ENCODE measurements at regions not wholly inside any gene's neighbourhood (a gene's known extent, or its start where the extent isn't known, plus 50 kb on each side); places are given as distances from the start of the nearest gene placed in this dataset.

- CTCF ChIA-PET, result no interaction called here
- H3K27me3 ChIP-seq (ENCODE audit: control insufficient read depth in 1 of 2, insufficient read depth in 2 of 2, low read length in 2 of 2), result peaks cover 8 to 12% of the 10 kb centered on the region in 2 experiments
- no peaks in the 10 kb centered on the region for H3K9me3 ChIP-seq (ENCODE audit: control insufficient read depth in 1 of 2, insufficient read depth in 1 of 2, low read length in 2 of 2)
- Mint-ChIP-seq H3K27me3 (peaks cover 38% of the 10 kb centered on the region), H3K9me3 (peaks cover 2% of the 10 kb centered on the region), H3K4me1 (ENCODE audit: low read depth) (no peaks in the 10 kb centered on the region), H3K27ac (no peak overlapping the region), H3K36me3 (ENCODE audit: low read depth) (no peaks in the 10 kb centered on the region), H3K4me3 (no peak overlapping the region)
- H3K27ac ChIP-seq (ENCODE audit: low read depth in 1 of 2, low read length in 2 of 2), result no peak overlapping the region
- no peak overlapping the region for H3K4me3 ChIP-seq (ENCODE audit: low read length)
- no peaks in the 10 kb centered on the region for H3K4me1 ChIP-seq (ENCODE audit: insufficient read depth, low read length)
- DNase-seq (peak in 1 of 14 experiments; percentile 6), ATAC-seq (ENCODE audit: poor library complexity) (no peak)
- no peak for TF ChIP-seq CTCF (IDR thresholded peaks at IDR 0.05)
- intact Hi-C loops (cut with DNase I, micrococcal nuclease), result no loop called here
- no peaks in the 10 kb centered on the region for H3K36me3 ChIP-seq (ENCODE audit: insufficient read depth, low read length)
- POLR2A ChIA-PET, result no interaction called here
Measured at GRCh38 chr18:51621113-51621863, 423.8 kb upstream of the MEX3C start.

- H3K4me3 ChIP-seq (ENCODE audit: low read length), result no peak overlapping the region
- ChIA-PET CTCF (no interaction called here), POLR2A (interaction anchor here (0.6 kb wide), 1 partner anchor 16 kb away, joined by 3 read pairs; no protein-coding TSS in a partner anchor)
- ATAC-seq (ENCODE audit: poor library complexity) (no peak), DNase-seq (no peak)
- Mint-ChIP-seq H3K9me3 (peaks cover 2% of the 10 kb centered on the region), H3K4me3 (no peak overlapping the region), H3K4me1 (ENCODE audit: low read depth) (no peaks in the 10 kb centered on the region), H3K27ac (no peak overlapping the region), H3K27me3 (peaks cover 37% of the 10 kb centered on the region), H3K36me3 (ENCODE audit: low read depth) (no peaks in the 10 kb centered on the region)
- peaks cover 8 to 12% of the 10 kb centered on the region in 2 experiments for H3K27me3 ChIP-seq (ENCODE audit: control insufficient read depth in 1 of 2, insufficient read depth in 2 of 2, low read length in 2 of 2)
- no peaks in the 10 kb centered on the region for H3K36me3 ChIP-seq (ENCODE audit: insufficient read depth, low read length)
- TF ChIP-seq CTCF (IDR thresholded peaks at IDR 0.05), result no peak
- no peaks in the 10 kb centered on the region for H3K4me1 ChIP-seq (ENCODE audit: insufficient read depth, low read length)
- no peaks in the 10 kb centered on the region for H3K9me3 ChIP-seq (ENCODE audit: control insufficient read depth in 1 of 2, insufficient read depth in 1 of 2, low read length in 2 of 2)
- intact Hi-C loops (cut with DNase I, micrococcal nuclease), result no loop called here
- no peak overlapping the region for H3K27ac ChIP-seq (ENCODE audit: low read depth in 1 of 2, low read length in 2 of 2)
Measured at GRCh38 chr18:51621864-51622160, 424.3 kb upstream of the MEX3C start.

- DNase-seq (no peak), ATAC-seq (ENCODE audit: poor library complexity) (no peak)
- Mint-ChIP-seq H3K27me3 (peaks cover 34% of the 10 kb centered on the region), H3K27ac (no peak overlapping the region), H3K9me3 (peaks cover 2% of the 10 kb centered on the region), H3K4me3 (no peak overlapping the region), H3K4me1 (ENCODE audit: low read depth) (no peaks in the 10 kb centered on the region), H3K36me3 (ENCODE audit: low read depth) (no peaks in the 10 kb centered on the region)
- Histone ChIP-seq H3K27ac (ENCODE audit: low read depth in 1 of 2, low read length in 2 of 2) (no peak overlapping the region), H3K4me1 (ENCODE audit: insufficient read depth, low read length) (no peaks in the 10 kb centered on the region), H3K4me3 (ENCODE audit: low read length) (no peak overlapping the region), H3K27me3 (ENCODE audit: control insufficient read depth in 1 of 2, insufficient read depth in 2 of 2, low read length in 2 of 2) (peaks cover 8 to 12% of the 10 kb centered on the region in 2 experiments), H3K9me3 (ENCODE audit: control insufficient read depth in 1 of 2, insufficient read depth in 1 of 2, low read length in 2 of 2) (no peaks in the 10 kb centered on the region), H3K36me3 (ENCODE audit: insufficient read depth, low read length) (no peaks in the 10 kb centered on the region)
- intact Hi-C loops (cut with DNase I, micrococcal nuclease), result no loop called here
- CTCF ChIA-PET, result no interaction called here
- no peak for TF ChIP-seq CTCF (IDR thresholded peaks at IDR 0.05)
- POLR2A ChIA-PET, result no interaction called here
Measured at GRCh38 chr18:51622702-51623101, 425.2 kb upstream of the MEX3C start.

Measured in CD4-positive, alpha-beta T cell (primary cell).